Transverse colon (tissue), 3 donors: ENCODE measurements at regions not wholly inside any gene's neighbourhood (a gene's known extent, or its start where the extent isn't known, plus 50 kb on each side); places are given as distances from the start of the nearest gene placed in this dataset.

Experiments
- EP300 ChIP-seq: sonication (generic); formaldehyde crosslinking; IDR thresholded peaks from one replicate; pipeline ENCODE4 v1.6.1; 2017; ENCODE audit warnings: antibody characterized with exemption, low read depth
- POLR2A ChIP-seq: fragments of 450-650 bp; IDR thresholded peaks from one replicate; pipeline ENCODE4 v1.6.1; 2016; ENCODE audit warnings: antibody characterized with exemption, mild to moderate bottlenecking, moderate library complexity
- POLR2AphosphoS5 ChIP-seq, 3 donors: sonication (generic); formaldehyde crosslinking; IDR thresholded peaks; one replicate each; pipeline ENCODE4 v1.6.1; 2016; ENCODE audit warnings: antibody characterized with exemption in 3 of 3

DNA sequence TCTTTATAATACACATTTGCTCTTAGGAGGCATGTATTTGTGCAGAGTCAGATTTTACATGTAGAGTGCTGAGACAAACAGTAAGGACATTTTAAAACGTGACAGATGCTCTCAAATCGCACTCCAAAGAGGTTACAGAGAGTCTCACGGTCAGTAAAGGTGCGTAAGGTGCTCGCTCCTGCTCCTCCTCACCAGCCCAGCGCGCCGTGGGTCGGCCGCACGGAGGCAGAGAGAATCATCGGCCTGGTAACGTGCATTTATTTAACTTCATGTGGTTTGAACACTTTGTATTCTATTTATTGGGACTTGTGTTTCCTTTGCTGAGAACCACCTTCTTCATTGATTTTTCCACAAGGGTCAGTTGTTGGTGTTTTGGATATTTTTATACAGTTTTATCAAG, 900.1 kb downstream of the BRD1 start:
- TF ChIP-seq POLR2AphosphoS5 (IDR thresholded peaks at IDR 0.05) (no peak), POLR2A (no peak), EP300 (no peak)
